HG03159 (cell line): ENCODE measurements at regions not wholly inside any gene's neighbourhood (a gene's known extent, or its start where the extent isn't known, plus 50 kb on each side); places are given as distances from the start of the nearest gene placed in this dataset.
A peak's percentile ranks its signal among the peaks of the same experiment; 100 is the strongest.

ENCODE experiments used
- ATAC-seq: cut with Tn5 transposase; IDR thresholded peaks from one replicate; pipeline ENCODE4 v1.9.1; 2021; ENCODE audit warnings: mild to moderate bottlenecking, moderate library complexity; ENCODE audit not compliant: unreplicated experiment

GRCh38 chr10:91127341-91128082 lies 93.0 kb upstream of the PCGF5 start:
- ATAC-seq = no peak

- ATAC-seq = no peak
These were observed 85.3 kb upstream of the PCGF5 start for GRCh38 chr10:91135113-91135512.

GRCh38 chr10:91137011-91137643 lies 83.3 kb upstream of the PCGF5 start:
- ATAC-seq = no peak

GRCh38 chr10:91137822-91138221 lies 82.6 kb upstream of the PCGF5 start:
- no peak for ATAC-seq

- ATAC-seq = no peak
These were observed 79.4 kb upstream of the PCGF5 start for GRCh38 chr10:91140995-91141549.

- ATAC-seq = no peak
These were observed 75.5 kb upstream of the PCGF5 start for GRCh38 chr10:91144961-91145360.

- ATAC-seq = no peak
These were observed 74.3 kb upstream of the PCGF5 start for GRCh38 chr10:91146146-91146545.

- ATAC-seq = no peak
These were observed 70.9 kb upstream of the PCGF5 start for GRCh38 chr10:91149550-91149949.

GRCh38 chr10:91150631-91151030 lies 69.8 kb upstream of the PCGF5 start:
- no peak for ATAC-seq

GRCh38 chr10:91153508-91153907 lies 67.0 kb upstream of the PCGF5 start:
- no peak for ATAC-seq

GRCh38 chr10:91154842-91155241 lies 65.6 kb upstream of the PCGF5 start:
- ATAC-seq = no peak

- ATAC-seq = no peak
These were observed 64.3 kb upstream of the PCGF5 start for GRCh38 chr10:91156196-91156595.

GRCh38 chr10:91159254-91159783 lies 61.1 kb upstream of the PCGF5 start:
- no peak for ATAC-seq

GRCh38 chr10:91162050-91162494 lies 58.4 kb upstream of the PCGF5 start:
- no peak for ATAC-seq

- ATAC-seq = peak; percentile 54
These were observed 57.8 kb upstream of the PCGF5 start for GRCh38 chr10:91162495-91163268.

- ATAC-seq = peak; percentile 58
These were observed 57.1 kb upstream of the PCGF5 start for GRCh38 chr10:91163269-91163868.

- peak; percentile 25 for ATAC-seq
These were observed 56.5 kb upstream of the PCGF5 start for GRCh38 chr10:91163869-91164474.

- no peak for ATAC-seq
These were observed 55.9 kb upstream of the PCGF5 start for GRCh38 chr10:91164520-91165065.

- ATAC-seq = no peak
These were observed 53.1 kb upstream of the PCGF5 start for GRCh38 chr10:91167406-91167805.

- ATAC-seq = no peak
These were observed 50.0 kb upstream of the PCGF5 start for GRCh38 chr10:91170418-91170817.
